OCI-LY7 (cell line): ENCODE measurements at regions not wholly inside any gene's neighbourhood (a gene's known extent, or its start where the extent isn't known, plus 50 kb on each side); places are given as distances from the start of the nearest gene placed in this dataset.

Source experiments
- BruUV-seq: library from RNA; stranded (reverse); fragments of 400-500 nt; replicated peaks from 2 replicates; lab custom pipeline; 2021; lab: Mats Ljungman, UMichigan
- CTCF ChIA-PET: fragments of 300-600 bp; sonication (Branson Sonifier 250); formaldehyde crosslinking; loops from one replicate; lab custom pipeline; 2022; ENCODE audit warnings: antibody characterized with exemption; ENCODE audit not compliant: unreplicated experiment; lab: Charles Lee
- POLR2A ChIA-PET: fragments of 300-600 bp; sonication (Branson Sonifier 250); formaldehyde crosslinking; loops from one replicate; lab custom pipeline; 2022; ENCODE audit warnings: antibody characterized with exemption; lab: Charles Lee
- DNase-seq: peaks from one replicate; pipeline ENCODE4 v3.0.0-alpha.2; 2015; ENCODE audit warnings: low spot score
- H2AFZ ChIP-seq: fragments of 200-600 bp; sonication (generic), shearing (Covaris generic); 2 replicates; pipeline ENCODE4 v1.6.1; 2014; ENCODE audit warnings: mild to moderate bottlenecking, antibody characterized with exemption, low read length, moderate library complexity
- H3K27ac ChIP-seq: fragments of 200-600 bp; sonication (generic); 2 replicates; pipeline ENCODE4 v1.5.1; 2014; ENCODE audit warnings: mixed run types, low read depth, mild to moderate bottlenecking, moderate library complexity, low read length, inconsistent platforms; ENCODE audit not compliant: poor library complexity, severe bottlenecking
- H3K36me3 ChIP-seq: fragments of 200-600 bp; sonication (generic); 2 replicates; pipeline ENCODE4 v1.6.1; 2014; ENCODE audit warnings: mild to moderate bottlenecking, antibody characterized with exemption, low read length, moderate library complexity, mixed read lengths; ENCODE audit not compliant: insufficient read depth
- H3K4me1 ChIP-seq: fragments of 200-600 bp; sonication (generic); 2 replicates; pipeline ENCODE4 v1.5.1; 2014; ENCODE audit warnings: mild to moderate bottlenecking, low read length; ENCODE audit not compliant: insufficient read depth, poor library complexity, severe bottlenecking
- H3K4me2 ChIP-seq: fragments of 200-600 bp; sonication (generic); 2 replicates; pipeline ENCODE4 v1.6.1; 2014; ENCODE audit warnings: mild to moderate bottlenecking, low read length
- H3K4me3 ChIP-seq: fragments of 200-600 bp; sonication (generic); 2 replicates; pipeline ENCODE4 v1.5.1; 2014; ENCODE audit warnings: mild to moderate bottlenecking, low read depth, low read length; ENCODE audit not compliant: poor library complexity, severe bottlenecking
- H3K79me2 ChIP-seq: fragments of 200-600 bp; sonication (generic); 2 replicates; pipeline ENCODE4 v1.6.1; 2016; ENCODE audit warnings: low read depth, mild to moderate bottlenecking, low read length, moderate library complexity, mixed read lengths; ENCODE audit not compliant: insufficient read depth
- H3K9me2 ChIP-seq: fragments of 200-600 bp; sonication (generic); 2 replicates; pipeline ENCODE4 v1.6.1; 2016; ENCODE audit warnings: mild to moderate bottlenecking, low read length, mixed read lengths; ENCODE audit not compliant: insufficient read depth
- H3K9me3 ChIP-seq: fragments of 200-600 bp; sonication (generic); 2 replicates; pipeline ENCODE4 v1.6.1; 2014; ENCODE audit warnings: mild to moderate bottlenecking, mixed run types, low read length, mixed read lengths
- H4K20me1 ChIP-seq: fragments of 200-600 bp; sonication (generic); 2 replicates; pipeline ENCODE4 v1.6.1; 2014; ENCODE audit warnings: mild to moderate bottlenecking, antibody characterized with exemption, low read length, moderate library complexity, mixed read lengths; ENCODE audit not compliant: insufficient read depth
- CTCF ChIP-seq: fragments of 200-600 bp; sonication (generic); conservative IDR thresholded peaks from 2 replicates; pipeline ENCODE4 v1.5.1; 2014; ENCODE audit warnings: mild to moderate bottlenecking, antibody characterized with exemption, low read length, moderate library complexity, mixed read lengths
- EZH2phosphoT487 ChIP-seq: fragments of 200-600 bp; sonication (generic); IDR thresholded peaks from 2 replicates; pipeline ENCODE4 v1.6.1; 2018; ENCODE audit warnings: low read depth, borderline replicate concordance, mild to moderate bottlenecking, mixed run types, antibody characterized with exemption, low read length, moderate library complexity, mixed read lengths
- intact Hi-C: fragments of 100-400 bp; cut with micrococcal nuclease; formaldehyde crosslinking; loops from one replicate; pipeline ENCODE4 v1.10.0; 2022; ENCODE audit not compliant: unreplicated experiment

DNA sequence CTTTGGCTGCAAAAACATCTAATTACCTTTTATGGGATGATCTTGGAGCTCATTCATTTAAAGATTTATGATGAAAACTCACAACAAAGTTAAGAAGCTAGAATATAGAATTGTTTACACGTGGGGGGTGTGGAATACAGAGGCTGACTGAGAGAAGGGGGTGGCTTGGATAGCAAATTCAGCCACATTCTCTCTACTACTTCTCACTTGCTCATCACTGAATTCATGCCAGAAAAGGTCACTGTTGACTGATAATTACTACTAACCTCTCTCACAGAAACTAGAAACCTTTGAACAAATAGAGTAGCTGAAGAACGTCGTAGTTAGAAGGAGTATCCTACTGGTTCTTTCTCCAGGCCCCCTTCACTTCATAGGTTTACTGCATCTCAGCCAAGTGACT is 808.2 kb downstream of the BRINP1 start:
- no peak for TF ChIP-seq CTCF
- TF ChIP-seq EZH2phosphoT487 = no peak
- Histone ChIP-seq H3K9me2 (no peaks in the 10 kb centered on the region), H3K79me2 (no peaks in the 10 kb centered on the region), H3K4me1 (no peaks in the 10 kb centered on the region), H3K9me3 (no peaks in the 10 kb centered on the region), H4K20me1 (no peaks in the 10 kb centered on the region), H3K4me2 (no peak overlapping the region), H3K4me3 (no peak overlapping the region), H3K27ac (no peak overlapping the region), H2AFZ (no peak overlapping the region), H3K36me3 (no peaks in the 10 kb centered on the region)
- ChIA-PET CTCF (no interaction called here), POLR2A (interaction anchor here (0.6 kb wide), 1 partner anchor 28 kb away, joined by 6 read pairs; no protein-coding TSS in a partner anchor)
- DNase-seq = no peak
- no TSS peak for BruUV-seq
- intact Hi-C loops = no loop called here

DNA sequence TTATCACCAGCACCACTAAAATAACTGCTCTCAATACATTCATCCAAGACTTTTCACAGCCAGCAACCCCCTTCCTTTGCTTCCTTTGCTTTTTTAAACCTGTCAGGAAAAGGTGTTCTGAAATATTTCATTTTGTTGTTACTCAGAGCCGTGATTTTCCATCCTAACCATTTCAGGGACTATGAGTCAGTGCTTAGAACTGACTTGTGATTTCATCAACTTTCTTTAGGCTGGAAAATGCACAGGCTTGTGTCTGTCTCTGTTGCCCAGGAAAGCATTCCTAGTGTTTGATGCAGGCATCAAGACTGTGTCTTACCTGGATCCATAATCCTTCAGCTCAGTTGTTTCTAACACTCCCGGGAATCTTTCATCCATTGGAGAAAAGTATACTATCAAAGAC is 805.6 kb downstream of the BRINP1 start:
- no peak for DNase-seq
- TF ChIP-seq CTCF = no peak
- no peak for TF ChIP-seq EZH2phosphoT487
- Histone ChIP-seq H4K20me1 (no peaks in the 10 kb centered on the region), H3K9me3 (no peaks in the 10 kb centered on the region), H3K36me3 (no peaks in the 10 kb centered on the region), H3K4me1 (no peaks in the 10 kb centered on the region), H3K27ac (no peak overlapping the region), H3K9me2 (no peaks in the 10 kb centered on the region), H3K4me3 (no peak overlapping the region), H3K4me2 (no peak overlapping the region), H2AFZ (no peak overlapping the region), H3K79me2 (no peaks in the 10 kb centered on the region)
- CTCF ChIA-PET = no interaction called here
- intact Hi-C loops = no loop called here
- POLR2A ChIA-PET = no interaction called here
- BruUV-seq = no TSS peak

DNA sequence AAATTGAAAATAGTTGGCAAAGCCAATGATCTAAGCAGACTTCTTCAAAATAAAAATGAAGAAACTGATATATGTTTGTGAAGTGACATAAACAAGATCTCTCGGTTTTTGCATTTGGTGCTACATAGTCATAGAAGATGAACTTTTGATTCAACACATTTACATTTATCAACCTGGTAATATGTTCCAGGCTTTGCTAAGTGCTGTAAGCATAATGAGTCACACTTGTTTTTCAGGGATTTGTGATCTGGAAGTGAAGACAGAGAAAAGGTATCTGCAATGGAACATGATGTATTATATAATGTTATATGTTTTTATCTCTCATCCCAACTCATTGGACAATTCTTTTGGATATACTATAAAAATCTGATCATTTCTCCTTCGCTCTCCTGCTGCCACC is 801.4 kb downstream of the BRINP1 start:
- Histone ChIP-seq H4K20me1 (no peaks in the 10 kb centered on the region), H3K4me3 (no peak overlapping the region), H3K36me3 (no peaks in the 10 kb centered on the region), H3K27ac (no peak overlapping the region), H3K79me2 (no peaks in the 10 kb centered on the region), H3K9me3 (no peaks in the 10 kb centered on the region), H2AFZ (no peak overlapping the region), H3K9me2 (no peaks in the 10 kb centered on the region), H3K4me1 (no peaks in the 10 kb centered on the region), H3K4me2 (no peak overlapping the region)
- no TSS peak for BruUV-seq
- TF ChIP-seq CTCF (no peak), EZH2phosphoT487 (no peak)
- CTCF ChIA-PET = no interaction called here
- no peak for DNase-seq
- POLR2A ChIA-PET = no interaction called here
- intact Hi-C loops = no loop called here
